CD4-positive, alpha-beta T cell treated with Interleukin-21 for 1 hour (primary cell): ENCODE measurements at regions not wholly inside any gene's neighbourhood (a gene's known extent, or its start where the extent isn't known, plus 50 kb on each side); places are given as distances from the start of the nearest gene placed in this dataset.

Experiments
- DNase-seq: peaks from one replicate; pipeline ENCODE4 v3.0.0-alpha.2; 2020

DNA sequence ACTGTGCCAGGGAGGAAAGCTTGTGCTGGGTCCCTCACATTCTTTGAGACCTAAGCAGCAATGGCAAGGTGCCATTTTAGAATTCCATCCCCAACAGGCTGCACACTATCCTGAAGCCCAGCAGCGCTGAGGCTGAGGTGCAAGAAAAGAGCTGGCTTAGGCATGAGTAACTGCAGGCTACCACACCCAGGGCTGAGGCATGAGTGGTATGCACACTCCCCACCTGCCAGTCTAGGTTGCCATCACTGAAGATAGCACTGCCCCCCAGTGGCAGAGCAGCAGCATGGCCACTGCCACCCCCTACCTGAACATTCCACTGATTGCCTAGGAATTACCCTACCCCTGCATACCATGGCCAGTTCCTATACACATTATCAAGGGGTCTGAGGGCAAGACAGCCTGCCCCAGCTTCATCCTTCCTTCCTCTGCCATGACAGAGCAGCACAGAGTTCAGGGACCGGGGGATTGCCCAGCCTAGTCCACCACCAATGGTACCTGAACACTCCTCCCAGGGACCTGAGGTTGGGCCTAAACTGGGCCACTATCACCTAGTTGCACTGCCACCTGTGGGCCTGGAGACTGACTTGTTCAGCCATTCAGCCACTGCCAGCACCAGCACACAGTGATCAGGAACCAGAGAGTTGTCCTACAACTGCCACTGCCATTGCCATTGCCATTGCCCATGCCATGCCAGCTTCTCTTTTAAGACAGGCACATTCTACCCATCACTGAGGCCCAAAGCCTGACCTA, 129.8 kb downstream of the SATB1 start:
- DNase-seq = no peak

DNA sequence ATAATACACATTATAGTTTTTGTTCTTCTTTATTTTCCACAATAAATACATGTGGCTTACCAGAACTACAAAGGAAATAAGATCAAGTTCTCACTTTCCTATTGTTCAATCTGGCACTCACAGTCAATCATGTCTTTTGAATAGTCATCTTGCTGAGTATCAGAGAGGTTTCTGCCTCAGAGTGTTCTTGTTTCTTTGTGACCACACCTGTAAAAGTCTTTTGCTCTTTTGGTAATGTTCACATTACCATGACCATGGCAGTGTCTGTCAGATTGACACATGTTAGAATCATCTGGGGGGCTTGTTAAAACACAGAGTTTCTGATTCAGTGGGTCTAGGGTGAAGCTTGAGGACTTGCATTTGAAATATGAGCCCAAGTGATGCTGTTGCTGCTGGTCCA, 135.0 kb downstream of the SATB1 start:
- DNase-seq = no peak

DNA sequence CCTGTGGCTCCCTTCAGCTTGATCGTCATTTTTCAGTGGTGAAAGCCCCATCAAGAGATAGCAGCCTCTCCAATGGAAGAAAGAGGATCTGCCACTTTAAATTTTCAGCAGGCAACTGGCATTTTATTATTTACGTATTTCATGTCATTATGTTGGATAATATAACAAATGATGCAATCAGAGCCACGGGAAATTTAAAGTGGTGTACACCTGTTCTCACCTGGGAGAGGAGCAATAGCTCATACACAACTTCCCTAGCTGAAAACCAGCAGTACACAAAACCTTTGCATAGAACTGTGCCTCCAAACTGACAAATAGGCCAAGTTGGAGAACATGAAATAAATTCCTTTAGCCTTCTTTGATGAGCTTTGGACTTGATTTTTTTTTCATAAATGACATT, 136.9 kb downstream of the SATB1 start:
- no peak for DNase-seq

DNA sequence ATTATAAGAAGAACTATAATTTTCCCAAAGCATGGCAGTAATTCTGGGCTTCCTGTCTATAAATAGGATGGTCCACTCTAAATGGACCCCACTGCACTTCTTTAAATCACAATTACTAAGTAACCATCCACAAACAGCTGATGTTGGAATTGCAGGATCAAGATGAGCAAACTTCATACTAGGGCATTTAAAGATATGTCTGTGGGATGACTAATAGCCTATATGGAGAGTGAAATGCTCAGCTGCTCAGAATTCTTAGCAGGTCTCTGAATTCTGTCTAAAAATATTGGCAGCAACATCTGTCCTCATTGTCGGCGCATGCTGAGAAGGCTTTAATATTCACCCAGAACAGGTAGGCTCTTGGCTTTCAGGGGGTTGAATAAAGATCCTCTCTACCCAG, 140.4 kb downstream of the SATB1 start:
- DNase-seq = no peak

DNA sequence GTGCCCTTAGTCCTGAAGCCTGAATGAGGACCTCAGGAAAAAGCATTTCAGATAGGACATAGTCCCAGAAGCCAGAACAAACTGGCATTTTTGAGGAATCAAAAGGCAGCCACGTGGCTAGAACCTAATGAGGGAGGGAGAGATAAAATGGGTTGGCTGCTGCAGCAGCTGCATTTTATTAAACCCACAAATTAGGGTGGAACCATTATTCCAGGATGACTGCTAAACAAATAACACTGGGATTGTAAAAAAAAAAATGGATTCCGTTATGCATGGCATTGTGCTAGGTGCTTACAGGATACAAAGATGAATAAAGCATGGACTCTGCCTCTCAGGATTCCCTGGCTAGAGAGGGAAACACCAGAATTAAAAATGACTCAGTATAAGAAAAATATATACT, 141.5 kb downstream of the SATB1 start:
- DNase-seq = no peak

DNA sequence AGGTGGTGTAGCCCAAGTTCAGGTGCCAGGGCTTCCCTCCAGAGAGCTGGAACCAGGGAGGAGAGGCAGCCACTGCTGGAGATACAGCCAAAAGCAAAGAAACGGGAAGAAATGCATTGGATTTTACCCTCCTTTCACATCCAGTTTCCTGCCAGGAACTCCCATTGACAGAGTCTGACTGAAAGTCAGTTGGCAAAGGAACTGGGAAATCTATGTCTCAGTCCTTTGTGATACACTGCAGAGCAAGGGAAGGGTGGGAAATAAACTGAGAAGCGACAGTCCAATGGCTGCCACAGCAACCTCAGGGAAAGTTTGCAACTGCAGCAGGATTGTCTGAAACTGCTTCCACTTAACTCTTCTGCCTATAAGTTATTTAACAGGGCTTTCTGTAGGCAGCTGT, 142.6 kb downstream of the SATB1 start:
- no peak for DNase-seq

DNA sequence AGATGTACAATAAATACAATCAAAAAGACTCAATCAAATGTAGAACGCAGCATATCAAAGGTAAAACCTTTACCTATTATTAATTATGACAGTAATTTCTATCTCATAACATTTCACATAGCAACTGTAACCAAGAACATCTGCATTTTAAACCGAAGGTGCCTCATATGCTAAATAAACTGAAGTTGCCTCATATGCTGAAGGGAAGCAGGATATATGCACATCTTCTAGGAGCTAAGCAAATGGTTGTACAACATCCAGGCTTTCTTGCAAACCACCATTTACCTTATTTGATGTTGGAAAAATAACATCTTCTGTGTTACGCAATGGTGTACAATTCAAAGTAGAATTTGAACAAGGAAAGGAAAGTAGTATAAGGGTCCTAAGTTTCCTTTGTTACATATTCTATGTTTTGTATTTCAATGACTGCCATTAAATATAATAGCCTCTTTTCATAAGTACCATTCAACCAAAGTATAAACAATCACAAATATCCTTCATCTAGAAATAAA, 145.9 kb downstream of the SATB1 start:
- DNase-seq = no peak

DNA sequence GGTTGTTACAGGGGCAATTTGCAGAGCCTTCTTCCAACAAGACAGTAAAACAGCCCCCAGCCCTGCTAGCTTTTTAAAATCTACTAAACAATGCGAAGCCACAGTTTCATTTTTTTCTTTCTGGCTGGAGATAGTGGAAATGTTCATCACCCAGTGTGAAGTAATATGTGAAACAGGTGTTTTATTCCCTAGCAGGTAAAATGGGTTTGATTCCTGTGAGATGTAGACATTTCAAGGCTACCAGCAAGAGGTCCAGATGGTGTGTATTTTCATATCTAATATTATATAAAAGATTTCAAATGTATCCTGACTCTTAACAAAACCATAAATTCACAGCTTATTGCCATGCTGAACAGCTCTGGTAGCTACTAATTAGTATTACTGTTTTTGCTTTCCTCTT, 160.3 kb downstream of the SATB1 start:
- DNase-seq = no peak

DNA sequence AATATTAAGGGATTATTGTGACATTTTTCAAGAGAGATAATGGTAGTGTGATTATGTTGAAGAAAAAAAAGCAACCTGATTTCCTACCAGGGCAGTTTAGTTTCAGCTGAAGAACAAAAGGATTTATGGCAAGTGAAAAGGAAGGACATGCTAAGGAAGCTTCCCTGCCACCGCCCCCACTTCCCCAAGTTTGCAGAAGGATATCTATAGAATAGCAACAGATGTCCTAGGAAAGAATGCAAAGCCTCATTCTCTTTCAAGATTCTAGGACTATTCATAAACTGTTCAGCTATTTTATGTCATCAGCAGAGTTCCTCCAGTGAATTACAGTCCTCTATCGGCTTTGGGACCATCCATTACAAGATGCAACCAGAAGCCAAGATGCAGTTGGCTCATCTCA, 160.8 kb downstream of the SATB1 start:
- no peak for DNase-seq

DNA sequence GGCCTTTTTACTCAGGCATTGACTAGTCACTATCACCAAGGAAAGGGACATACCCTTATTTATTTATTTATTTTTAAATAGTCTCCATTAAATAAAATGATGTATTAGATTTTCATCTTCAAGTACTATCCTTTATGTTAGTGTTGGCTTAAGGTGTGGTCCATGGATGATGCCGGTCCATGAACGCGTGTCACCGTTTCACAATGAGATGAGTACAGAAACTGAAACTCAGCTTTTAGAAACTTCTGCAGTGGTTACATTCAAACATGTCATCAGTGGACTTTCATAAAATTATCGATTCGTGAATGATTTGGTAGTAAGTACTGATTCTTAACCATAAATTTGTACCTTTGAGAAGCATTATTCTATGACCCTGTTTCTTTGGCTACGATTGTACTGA, 166.6 kb downstream of the SATB1 start:
- no peak for DNase-seq

DNA sequence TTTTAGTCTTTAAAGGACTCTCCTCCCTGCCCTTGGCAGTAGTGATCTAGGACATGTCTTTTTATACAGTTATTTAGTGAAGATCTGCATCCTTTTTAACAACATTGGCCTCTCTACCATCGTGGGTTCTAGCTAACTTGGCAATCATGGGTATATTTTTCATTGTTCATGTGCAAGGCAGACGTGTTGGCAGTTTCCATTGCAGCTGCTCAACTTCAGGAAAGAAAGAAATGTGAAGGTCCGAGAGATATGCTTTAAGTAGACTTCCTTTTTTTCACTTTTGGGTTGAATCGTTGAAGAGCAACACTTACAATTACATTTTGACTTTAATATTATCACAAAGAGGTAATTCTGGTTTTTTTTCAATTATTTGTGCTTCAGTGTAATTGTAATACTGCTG, 172.6 kb downstream of the SATB1 start:
- no peak for DNase-seq

DNA sequence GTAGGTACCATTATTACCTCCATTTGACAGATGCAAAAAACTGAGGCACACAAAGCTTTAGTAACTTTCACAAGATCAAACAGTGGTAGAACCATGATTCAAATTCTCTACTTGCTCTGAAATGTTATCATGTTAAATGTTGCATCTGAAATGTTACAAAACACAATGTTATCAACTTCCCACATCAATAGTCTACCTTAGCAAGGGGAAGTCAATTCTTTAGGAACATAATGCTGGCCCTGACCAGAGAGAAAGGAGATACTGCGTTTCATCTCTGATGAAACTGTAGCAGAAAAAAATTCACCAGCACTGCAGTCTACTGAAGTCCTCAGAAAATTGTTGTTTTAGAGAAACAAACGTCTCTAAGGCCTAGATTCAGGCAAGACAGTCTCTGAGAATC, 174.1 kb downstream of the SATB1 start:
- DNase-seq = no peak

DNA sequence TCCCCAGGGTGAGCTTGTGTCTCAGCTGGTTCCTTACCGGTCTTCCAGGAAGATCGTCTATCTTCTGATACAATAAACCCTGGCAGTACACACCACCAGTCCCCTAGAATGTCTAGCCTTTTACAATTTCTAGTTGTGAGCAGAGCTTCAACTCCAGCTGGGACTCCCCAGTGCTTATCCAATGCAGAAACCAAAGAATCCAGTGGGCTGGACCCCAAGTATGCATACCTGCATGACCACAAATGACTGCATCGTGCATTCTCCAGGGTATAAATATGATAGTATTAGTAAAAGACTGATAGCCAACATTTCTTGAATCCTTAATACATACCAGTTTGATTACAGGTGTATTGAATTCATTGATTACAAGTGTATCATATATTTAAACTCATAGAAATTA, 176.0 kb downstream of the SATB1 start:
- no peak for DNase-seq

DNA sequence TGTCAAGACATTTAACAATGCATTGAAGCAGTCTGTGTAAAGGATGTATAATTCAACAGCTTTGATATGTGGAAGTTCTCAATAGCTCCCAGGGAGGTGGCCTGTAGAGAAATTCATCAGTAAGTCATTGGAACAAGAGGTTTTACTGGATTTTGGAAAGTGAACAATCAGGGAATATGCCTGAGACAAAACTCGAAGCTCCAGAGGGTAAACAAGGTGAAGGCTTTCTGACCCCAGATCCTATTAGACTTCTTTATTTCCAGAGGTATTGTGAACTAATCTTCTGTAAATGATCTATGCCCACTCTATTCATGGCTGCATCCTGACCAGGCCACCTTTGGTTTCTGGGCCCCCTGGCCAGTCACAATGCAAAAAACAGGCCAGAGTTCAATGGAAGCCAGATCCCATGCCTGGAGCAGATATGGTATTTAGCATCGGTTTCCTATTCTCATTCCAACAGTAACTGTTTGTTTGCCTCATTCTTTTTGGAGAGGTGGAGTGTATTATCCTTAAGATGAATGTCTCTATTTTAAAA, 177.3 kb downstream of the SATB1 start:
- no peak for DNase-seq

DNA sequence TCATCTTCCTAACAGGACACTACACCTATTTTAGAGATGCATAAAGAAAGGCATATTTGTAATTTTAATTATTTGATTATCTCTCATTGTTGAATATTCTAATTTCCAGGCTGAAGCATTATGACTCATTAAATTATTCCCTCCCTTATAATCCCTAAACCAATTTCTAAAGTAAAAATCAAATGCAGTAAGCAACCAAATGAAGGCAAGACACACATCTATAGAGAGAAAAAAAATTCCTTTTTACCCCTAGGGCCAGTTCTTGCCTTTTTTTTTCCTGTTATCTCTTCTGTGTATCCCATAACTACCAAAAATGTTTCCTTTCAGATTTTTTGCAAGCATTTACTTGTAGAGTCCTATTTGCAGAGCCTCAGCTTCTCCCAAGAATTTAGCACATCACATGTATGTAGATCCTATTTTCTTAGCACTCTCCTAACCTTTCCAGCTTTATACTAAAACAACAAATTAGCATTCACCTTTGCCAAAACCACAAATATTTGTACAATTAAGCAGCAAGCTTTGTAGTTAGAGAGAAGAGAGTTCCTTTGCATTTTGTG, 177.9 kb downstream of the SATB1 start:
- DNase-seq = no peak

DNA sequence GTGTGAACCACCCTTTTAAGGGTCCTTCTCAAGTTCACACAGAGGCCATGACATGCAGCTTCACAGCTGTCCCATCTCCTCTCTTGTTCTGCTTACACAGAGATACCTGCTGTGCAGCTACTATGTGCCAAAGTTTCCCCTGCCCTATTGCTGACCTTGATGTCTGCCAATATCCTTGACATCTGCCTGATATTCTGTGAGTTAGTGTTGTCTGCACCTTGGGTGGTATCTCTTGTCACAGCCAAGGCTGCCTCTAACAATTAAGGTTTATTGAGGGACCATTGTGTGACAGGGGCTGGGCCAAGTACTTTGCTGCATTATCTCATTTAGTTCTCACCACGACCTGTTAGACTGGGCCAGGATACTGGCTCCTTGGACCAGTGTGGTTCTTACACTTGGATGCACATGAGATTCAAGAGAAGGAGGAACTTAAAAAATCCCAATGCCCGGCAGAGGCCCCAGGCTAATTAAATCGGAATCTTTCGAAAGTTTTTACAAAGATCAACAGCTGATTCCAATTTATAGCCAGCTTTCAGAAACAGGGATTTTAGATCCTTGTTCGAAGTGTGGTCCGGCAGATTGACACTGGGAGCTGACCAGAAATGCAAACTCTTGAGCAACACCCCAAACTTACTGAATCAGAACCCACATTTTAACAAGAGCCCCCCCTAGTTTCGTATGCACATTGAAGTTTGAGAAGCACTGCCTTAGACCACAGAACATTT, 178.6 kb downstream of the SATB1 start:
- no peak for DNase-seq

DNA sequence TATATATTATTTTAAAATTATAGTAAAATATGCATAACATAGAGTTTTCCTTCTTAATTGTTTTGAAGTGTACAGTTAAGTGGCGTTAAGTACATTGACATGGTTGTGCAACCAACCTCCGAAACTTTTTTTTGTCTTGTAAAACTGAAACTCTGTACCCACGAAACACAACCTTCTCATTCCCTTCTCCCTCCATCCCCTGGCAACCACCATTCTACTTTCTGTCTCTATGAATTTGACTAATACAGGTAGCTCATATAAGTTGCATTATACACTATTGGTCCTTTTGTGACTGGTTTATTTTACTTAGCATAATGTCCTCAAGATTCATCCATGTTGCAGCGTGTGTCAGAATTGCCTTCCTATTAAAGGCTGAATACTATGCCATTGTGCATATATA, 179.4 kb downstream of the SATB1 start:
- DNase-seq = no peak

DNA sequence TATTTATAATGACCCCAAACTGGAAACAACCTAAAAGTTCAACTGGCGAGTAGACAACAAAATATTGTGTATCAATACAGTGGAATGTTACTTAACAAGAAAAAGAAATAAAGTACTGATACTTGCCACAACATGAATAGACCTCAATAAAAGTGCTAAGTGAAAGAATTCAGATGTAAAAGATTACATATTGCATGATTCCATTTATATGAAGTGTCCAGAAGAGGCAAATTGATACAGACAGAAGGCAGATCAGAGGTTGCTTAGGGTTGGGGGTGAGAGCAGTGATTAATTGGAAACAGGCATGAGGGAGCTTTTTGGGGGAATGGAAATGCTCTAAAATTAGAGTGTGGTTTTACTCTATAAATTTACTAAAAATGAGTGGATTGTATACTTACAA, 183.3 kb downstream of the SATB1 start:
- DNase-seq = no peak

DNA sequence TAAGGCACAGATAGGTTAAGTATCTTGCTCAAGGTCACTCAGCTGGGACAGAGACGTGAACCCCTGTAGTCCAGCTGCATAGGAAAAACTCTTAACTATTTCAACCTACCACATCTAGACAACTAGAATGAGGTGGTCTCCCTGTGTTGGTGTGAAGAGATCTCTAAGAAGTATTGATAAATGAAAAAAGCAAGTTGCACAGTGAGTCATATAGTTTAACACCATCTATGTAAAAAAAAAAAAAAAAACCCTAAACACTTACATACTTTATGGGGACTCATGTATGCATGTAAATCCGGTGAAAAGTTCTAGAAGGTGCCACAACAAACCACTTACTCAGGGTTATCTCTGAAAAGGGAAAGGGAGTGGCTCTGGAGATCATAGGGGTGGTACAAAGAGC, 185.5 kb downstream of the SATB1 start:
- no peak for DNase-seq

DNA sequence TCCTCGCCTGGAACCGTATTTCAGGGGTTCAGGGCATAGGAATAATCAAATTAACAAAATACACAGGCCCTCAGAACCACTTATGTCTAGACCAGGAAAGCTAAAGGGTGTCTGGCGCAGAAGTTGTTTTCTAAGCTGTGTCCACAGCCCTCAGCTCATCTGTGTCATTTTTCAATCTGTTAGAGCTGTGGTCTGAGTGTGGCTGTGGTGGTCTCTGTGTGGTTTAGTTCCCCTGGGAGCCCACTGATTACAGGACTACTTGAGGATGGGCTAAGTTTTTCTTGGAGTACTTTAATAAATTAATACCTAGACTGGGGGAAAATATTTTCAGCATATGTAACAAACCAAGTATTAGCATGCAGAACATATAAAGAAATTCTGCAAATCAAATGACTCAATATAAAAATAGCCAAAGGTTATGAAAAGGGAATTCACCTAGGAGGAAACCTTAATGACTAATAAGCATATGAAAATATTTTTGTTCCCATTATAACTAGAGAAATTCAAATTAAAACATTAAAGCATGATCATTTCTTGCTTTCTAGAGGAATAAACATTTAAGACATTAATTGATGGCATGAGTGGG, 186.3 kb downstream of the SATB1 start:
- DNase-seq = no peak

DNA sequence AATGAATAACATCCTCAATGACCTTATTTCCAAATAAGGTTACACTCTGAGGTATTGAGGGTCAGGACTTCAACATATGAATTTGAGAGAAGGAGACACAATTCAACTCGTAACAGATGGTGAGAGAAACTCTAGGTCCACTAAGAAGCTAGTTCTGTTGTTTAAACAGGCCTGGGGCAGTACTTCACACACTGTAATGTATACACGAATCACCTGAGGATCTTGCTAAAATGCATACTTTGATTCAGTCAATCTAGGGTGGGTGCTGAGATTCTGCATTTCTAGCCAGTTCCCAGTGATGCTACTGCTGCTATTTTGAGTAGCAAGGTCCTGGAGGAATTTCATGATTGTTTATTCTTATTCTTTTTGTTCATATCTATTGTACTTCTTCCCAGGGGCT, 186.8 kb downstream of the SATB1 start:
- no peak for DNase-seq

DNA sequence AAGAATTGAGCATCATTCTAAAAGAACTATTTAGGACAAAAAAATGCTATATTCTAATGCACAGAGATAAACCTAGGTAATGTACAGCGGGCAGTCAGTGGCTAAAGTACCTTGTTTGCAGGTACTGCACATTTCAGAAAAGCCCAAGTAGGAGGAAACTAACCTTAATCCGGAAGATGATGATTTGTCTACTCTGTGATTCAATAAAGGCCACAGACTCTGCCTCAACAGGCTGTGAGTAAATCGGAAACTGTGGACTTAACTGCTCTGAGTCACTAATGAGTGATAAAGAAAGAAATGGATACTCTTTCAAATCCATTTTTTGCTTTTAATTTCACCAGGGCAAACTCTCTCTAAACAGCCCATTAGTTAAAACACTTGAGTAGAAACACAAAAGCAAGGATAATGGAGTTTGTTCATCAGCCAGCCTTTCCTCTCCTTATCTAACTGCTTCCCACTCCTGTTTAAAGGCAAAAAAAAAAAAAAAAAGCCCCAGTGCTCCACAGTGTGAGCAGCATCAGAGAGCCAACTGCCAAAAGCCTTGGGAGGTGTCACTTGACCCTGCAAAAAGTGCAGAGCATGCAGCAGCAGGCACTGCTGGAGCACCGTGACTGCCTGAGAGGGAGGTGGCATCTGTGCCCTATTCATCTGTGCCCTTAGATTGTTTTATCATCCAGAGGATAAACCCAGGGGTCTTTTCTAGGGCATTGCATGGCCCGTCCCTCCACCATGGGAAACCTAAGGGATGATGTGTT, 187.7 kb downstream of the SATB1 start:
- DNase-seq = no peak

DNA sequence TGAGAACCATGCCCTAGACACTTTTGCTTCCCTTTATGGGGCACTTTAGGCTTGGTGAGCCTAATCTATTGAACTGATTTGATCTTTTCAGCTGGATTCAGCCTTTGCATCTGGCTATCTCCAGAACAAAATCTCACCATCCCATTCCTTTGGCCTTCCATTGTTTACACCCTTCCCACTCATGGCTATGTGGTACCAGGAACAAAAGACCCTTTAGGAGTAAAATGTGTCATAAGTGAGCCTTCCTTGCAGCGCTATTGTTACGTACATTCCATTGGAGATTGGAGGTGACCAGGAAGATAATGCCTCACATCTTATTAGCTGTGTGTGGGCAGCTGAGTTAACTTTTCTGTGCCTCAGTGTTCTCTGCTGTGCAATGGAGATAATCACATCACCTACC, 188.4 kb downstream of the SATB1 start:
- DNase-seq = no peak
